ENCODE measurements at regions not wholly inside any gene's neighbourhood (a gene's known extent, or its start where the extent isn't known, plus 50 kb on each side); places are given as distances from the start of the nearest gene placed in this dataset.

GRCh38 chr2:67970071-67970470 is 92.7 kb downstream of the C1D start:
- DNase-seq (ENCODE audit: low read depth in 2 of 2): no peak

- no peak for DNase-seq (ENCODE audit: low read depth in 2 of 2)
Observed at GRCh38 chr2:67970542-67970941, 92.3 kb downstream of the C1D start.

- DNase-seq (ENCODE audit: low read depth in 2 of 2): no peak
Observed at GRCh38 chr2:67974559-67975430, 88.0 kb downstream of the C1D start.

- DNase-seq (ENCODE audit: low read depth in 2 of 2): no peak
Observed at GRCh38 chr2:67977464-67977863, 85.3 kb downstream of the C1D start.

GRCh38 chr2:67982956-67983355 is 79.8 kb downstream of the C1D start:
- peak; percentile 45 for DNase-seq (ENCODE audit: low read depth in 2 of 2)

- DNase-seq (ENCODE audit: low read depth in 2 of 2): no peak
Observed at GRCh38 chr2:67984600-67984999, 78.2 kb downstream of the C1D start.

DNA sequence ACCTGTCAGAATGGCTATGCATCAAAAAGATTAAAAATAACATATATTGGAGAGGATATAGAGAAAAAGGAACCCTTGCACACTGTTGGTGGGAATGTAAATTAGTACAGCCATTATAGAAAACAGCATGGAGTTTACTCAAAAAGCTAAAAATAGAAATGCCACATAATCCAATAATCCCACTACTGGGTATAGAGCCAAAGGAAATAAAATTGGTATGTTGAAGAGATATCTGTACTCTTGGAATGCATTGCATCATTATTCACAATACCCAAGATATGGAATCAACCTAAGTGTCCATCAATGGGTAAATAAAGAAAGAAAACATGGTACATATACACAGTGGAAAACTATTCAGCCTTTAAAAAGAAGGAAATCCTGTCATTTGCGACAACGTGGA is 77.2 kb downstream of the C1D start:
- DNase-seq (ENCODE audit: low read depth in 2 of 2): no peak

- DNase-seq (ENCODE audit: low read depth in 2 of 2): no peak
Observed at GRCh38 chr2:67986258-67986657, 76.5 kb downstream of the C1D start.
